CD4-positive, alpha-beta T cell (primary cell): ENCODE measurements at regions not wholly inside any gene's neighbourhood (a gene's known extent, or its start where the extent isn't known, plus 50 kb on each side); places are given as distances from the start of the nearest gene placed in this dataset.

Source experiments
- ATAC-seq: fragments of 200-7000 bp; cut with Tn5 transposase; one replicate; pipeline ENCODE4 v1.10.0; 2022; ENCODE audit warnings: mild to moderate bottlenecking; ENCODE audit not compliant: poor library complexity
- CTCF ChIA-PET: fragments of 350-600 bp; sonication (Branson Sonifier 250); formaldehyde crosslinking; loops from one replicate; lab custom pipeline; 2021; ENCODE audit warnings: antibody characterized with exemption, inconsistent platforms; lab: Charles Lee
- POLR2A ChIA-PET: fragments of 350-600 bp; sonication (Branson Sonifier 250); formaldehyde crosslinking; loops from one replicate; lab custom pipeline; 2021; ENCODE audit warnings: antibody characterized with exemption, inconsistent platforms; lab: Charles Lee
- DNase-seq, 14 experiments: peaks; one replicate each; pipeline ENCODE4 v3.0.0-alpha.2; 2013 to 2020; ENCODE audit warnings: mixed read lengths in 2 of 14
- H3K27ac ChIP-seq, 2 donors: one replicate each; pipeline versions ENCODE4 v1.5.1 to v1.7.0; 2013; ENCODE audit warnings: low read length in 2 of 2, low read depth in 1 of 2, mild to moderate bottlenecking in 1 of 2
- H3K27me3 ChIP-seq, 2 experiments: 1 replicate in 1 of 2; 2 replicates in 1 of 2; pipeline versions ENCODE4 v1.6.1 to v1.7.0; 2013; ENCODE audit warnings: low read length in 2 of 2, control low read depth in 1 of 2, mild to moderate bottlenecking in 1 of 2, moderate library complexity in 1 of 2; ENCODE audit not compliant: insufficient read depth in 2 of 2, control insufficient read depth in 1 of 2
- H3K36me3 ChIP-seq: one replicate; pipeline ENCODE4 v1.6.1; 2013; ENCODE audit warnings: low read length, control low read depth; ENCODE audit not compliant: insufficient read depth
- H3K4me1 ChIP-seq: one replicate; pipeline ENCODE4 v1.6.1; 2013; ENCODE audit warnings: low read length, control low read depth; ENCODE audit not compliant: insufficient read depth
- H3K4me3 ChIP-seq: one replicate; pipeline ENCODE4 v1.5.1; 2013; ENCODE audit warnings: mild to moderate bottlenecking, low read length, moderate library complexity
- H3K9me3 ChIP-seq, 2 experiments: 1 replicate in 1 of 2; 2 replicates in 1 of 2; pipeline versions ENCODE4 v1.6.1 to v1.7.0; 2013; ENCODE audit warnings: low read length in 2 of 2, mild to moderate bottlenecking in 2 of 2, control low read depth in 1 of 2, moderate library complexity in 1 of 2; ENCODE audit not compliant: control insufficient read depth in 1 of 2, insufficient read depth in 1 of 2
- H3K27ac Mint-ChIP-seq: one replicate; pipeline ENCODE4 v1.8.0; 2020; ENCODE audit warnings: mixed read lengths
- H3K27me3 Mint-ChIP-seq: one replicate; pipeline ENCODE4 v1.8.0; 2021; ENCODE audit warnings: mixed read lengths
- H3K36me3 Mint-ChIP-seq: one replicate; pipeline ENCODE4 v1.8.0; 2021; ENCODE audit warnings: low read depth, mixed read lengths
- H3K4me1 Mint-ChIP-seq: one replicate; pipeline ENCODE4 v1.8.0; 2021; ENCODE audit warnings: low read depth, mixed read lengths
- H3K4me3 Mint-ChIP-seq: one replicate; pipeline ENCODE4 v1.8.0; 2020; ENCODE audit warnings: mild to moderate bottlenecking, mixed read lengths
- H3K9me3 Mint-ChIP-seq: one replicate; pipeline ENCODE4 v1.8.0; 2020; ENCODE audit warnings: mixed read lengths
- CTCF ChIP-seq: fragments of 200-600 bp; IDR thresholded peaks from one replicate; pipeline ENCODE4 v1.8.0; 2022; ENCODE audit warnings: antibody characterized with exemption, mild to moderate bottlenecking
- intact Hi-C, 2 experiments: fragments of 100-400 bp; cut with DNase I in 1 of 2; cut with micrococcal nuclease in 1 of 2; formaldehyde crosslinking; loops; one replicate each; pipeline versions ENCODE4 v1.15.1 to v1.9.0; 2023 to 2025; cut with DNase I, micrococcal nuclease

GRCh38 chr12:94867066-94867855, 136.2 kb downstream of the NDUFA12 start:
- no peak for TF ChIP-seq CTCF
- no peak for DNase-seq
- H3K4me3 Mint-ChIP-seq = no peak overlapping the region
- Histone ChIP-seq H3K36me3 (no peaks in the 10 kb centered on the region), H3K27ac (no peak overlapping the region), H3K4me3 (no peak overlapping the region), H3K4me1 (no peaks in the 10 kb centered on the region), H3K27me3 (peaks cover 10% of the 10 kb centered on the region in 2 experiments), H3K9me3 (no peaks in the 10 kb centered on the region)
- CTCF ChIA-PET = no interaction called here
- no peaks in the 10 kb centered on the region for H3K36me3 Mint-ChIP-seq
- intact Hi-C loops = no loop called here
- no peak for ATAC-seq
- H3K27ac Mint-ChIP-seq = no peak overlapping the region
- peaks cover 4% of the 10 kb centered on the region for H3K9me3 Mint-ChIP-seq
- peaks cover 43% of the 10 kb centered on the region for H3K27me3 Mint-ChIP-seq
- no peaks in the 10 kb centered on the region for H3K4me1 Mint-ChIP-seq
- POLR2A ChIA-PET = no interaction called here

- peaks cover 4% of the 10 kb centered on the region for H3K9me3 Mint-ChIP-seq
- no peak overlapping the region for H3K27ac ChIP-seq
- H3K27me3 Mint-ChIP-seq = peaks cover 20% of the 10 kb centered on the region
- H3K4me3 ChIP-seq = no peak overlapping the region
- intact Hi-C loops = no loop called here
- no peaks in the 10 kb centered on the region for H3K4me1 ChIP-seq
- POLR2A ChIA-PET = no interaction called here
- ATAC-seq = no peak
- DNase-seq = no peak
- H3K36me3 ChIP-seq = no peaks in the 10 kb centered on the region
- H3K9me3 ChIP-seq = no peaks in the 10 kb centered on the region
- no peak overlapping the region for H3K27ac Mint-ChIP-seq
- no peak overlapping the region for H3K4me3 Mint-ChIP-seq
- H3K36me3 Mint-ChIP-seq = no peaks in the 10 kb centered on the region
- peaks cover 0 to 2% of the 10 kb centered on the region in 2 experiments for H3K27me3 ChIP-seq
- H3K4me1 Mint-ChIP-seq = no peaks in the 10 kb centered on the region
- CTCF ChIA-PET = no interaction called here
- TF ChIP-seq CTCF = no peak
Observed at GRCh38 chr12:94864987-94865386, 138.5 kb downstream of the NDUFA12 start.

GRCh38 chr12:94863321-94864035, 140.0 kb downstream of the NDUFA12 start:
- intact Hi-C loops = no loop called here
- POLR2A ChIA-PET = no interaction called here
- no peak overlapping the region for H3K27ac Mint-ChIP-seq
- H3K4me1 ChIP-seq = no peaks in the 10 kb centered on the region
- H3K27me3 Mint-ChIP-seq = peaks cover 16% of the 10 kb centered on the region
- CTCF ChIA-PET = no interaction called here
- no peak overlapping the region for H3K4me3 Mint-ChIP-seq
- H3K27ac ChIP-seq = no peak overlapping the region
- TF ChIP-seq CTCF = no peak
- H3K4me1 Mint-ChIP-seq = no peaks in the 10 kb centered on the region
- no peaks in the 10 kb centered on the region for H3K36me3 ChIP-seq
- ATAC-seq (no peak), DNase-seq (no peak)
- H3K27me3 ChIP-seq = no peaks in the 10 kb centered on the region
- no peak overlapping the region for H3K4me3 ChIP-seq
- no peaks in the 10 kb centered on the region for H3K36me3 Mint-ChIP-seq
- H3K9me3 ChIP-seq = no peaks in the 10 kb centered on the region
- peaks cover 4% of the 10 kb centered on the region for H3K9me3 Mint-ChIP-seq
